ENCODE measurements at regions not wholly inside any gene's neighbourhood (a gene's known extent, or its start where the extent isn't known, plus 50 kb on each side); places are given as distances from the start of the nearest gene placed in this dataset.

DNA sequence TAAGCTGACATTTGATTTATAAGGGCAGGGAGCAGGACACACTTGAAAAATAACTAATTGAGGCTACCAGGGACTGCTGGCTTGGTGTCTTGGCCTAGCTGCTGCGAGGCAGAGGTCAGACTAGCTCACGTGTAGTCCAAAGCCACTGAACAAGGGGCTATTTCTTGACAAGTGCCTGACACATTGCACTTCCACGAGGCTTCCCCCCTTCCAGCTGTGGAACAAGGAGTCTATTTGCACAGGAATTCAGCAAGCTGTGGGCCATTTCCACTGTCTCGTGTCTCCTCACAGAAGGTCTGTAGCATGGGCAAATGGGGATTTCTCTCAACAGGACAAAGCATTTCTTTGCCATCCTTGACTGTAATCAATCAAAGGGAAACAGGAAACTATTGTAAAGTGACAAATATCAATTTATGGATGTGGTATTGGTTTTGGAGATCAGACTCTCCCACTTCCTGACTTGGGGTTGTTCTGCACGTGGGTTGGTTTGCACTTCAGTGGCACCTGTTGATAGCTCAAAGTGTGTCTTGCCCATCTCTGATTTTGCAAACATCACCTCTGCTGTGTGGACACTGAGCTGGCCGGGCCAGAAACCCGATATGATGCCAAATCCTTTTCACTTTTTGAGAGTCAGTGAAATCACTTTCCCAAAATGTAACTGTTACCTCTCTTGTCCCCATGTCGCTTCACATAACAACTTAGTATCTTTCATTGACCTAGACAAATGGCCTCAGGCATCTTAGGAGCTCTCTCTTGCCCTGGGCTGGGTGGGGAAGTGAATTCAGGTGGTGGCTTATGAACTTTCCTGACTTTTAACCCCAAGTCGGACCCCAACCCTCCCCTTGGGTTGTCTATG is 107.4 kb upstream of the MAMLD1 start:
- H4K20me1 ChIP-seq (ENCODE audit: insufficient read depth), result no peaks in the 10 kb centered on the region
- no peak overlapping the region for H3K4me3 ChIP-seq
- no peaks in the 10 kb centered on the region for H3K36me3 ChIP-seq (ENCODE audit: low read depth)
- H3F3A ChIP-seq (ENCODE audit: insufficient read depth), result no peaks in the 10 kb centered on the region
- no peaks in the 10 kb centered on the region for H3K27me3 ChIP-seq (replicated peaks; ENCODE audit: insufficient read depth)
- in situ Hi-C loops (cut with MboI), result no loop called here
- no peak overlapping the region for H3K27ac ChIP-seq
- no peak for DNase-seq
- no peak for TF ChIP-seq EZH2 (IDR thresholded peaks at IDR 0.05; ENCODE audit: insufficient read depth, poor library complexity, severe bottlenecking)
- no peak for TF ChIP-seq EZH2phosphoT487 (IDR thresholded peaks at IDR 0.05; ENCODE audit: insufficient read depth, low read depth)
- H3K4me2 ChIP-seq (ENCODE audit: unreplicated experiment), result no peak overlapping the region
- H3K9me2 ChIP-seq (ENCODE audit: insufficient read depth), result no peaks in the 10 kb centered on the region
- no peaks in the 10 kb centered on the region; the same call in 1 of the 2 replicates for H3K4me1 ChIP-seq (ENCODE audit: insufficient read depth)
- H3K9me3 ChIP-seq (ENCODE audit: low read depth), result no peaks in the 10 kb centered on the region
- no peaks in the 10 kb centered on the region for H3K79me2 ChIP-seq (ENCODE audit: insufficient read depth)
- H3K9ac ChIP-seq, result no peak overlapping the region
- 86 to 93% methylated on average over 8 to 9 of the region's 9 CpGs for WGBS, 2 experiments (ENCODE audit: low coverage in 1 of 2, low lambda C conversion rate in 2 of 2, missing lambda C conversion rate in 2 of 2)
- no peak overlapping the region for H2AFZ ChIP-seq

GRCh38 chrX:150256297-150256650 is 106.8 kb upstream of the MAMLD1 start:
- H3K27ac ChIP-seq, result no peak overlapping the region
- H3K36me3 ChIP-seq (ENCODE audit: low read depth), result no peaks in the 10 kb centered on the region
- no peaks in the 10 kb centered on the region; the same call in 1 of the 2 replicates for H3K4me1 ChIP-seq (ENCODE audit: insufficient read depth)
- no peaks in the 10 kb centered on the region for H3K79me2 ChIP-seq (ENCODE audit: insufficient read depth)
- TF ChIP-seq EZH2phosphoT487 (IDR thresholded peaks at IDR 0.05; ENCODE audit: insufficient read depth, low read depth) (no peak), EZH2 (IDR thresholded peaks at IDR 0.05; ENCODE audit: insufficient read depth, poor library complexity, severe bottlenecking) (no peak)
- in situ Hi-C loops (cut with MboI), result no loop called here
- H3K9me2 ChIP-seq (ENCODE audit: insufficient read depth), result no peaks in the 10 kb centered on the region
- H3F3A ChIP-seq (ENCODE audit: insufficient read depth), result no peaks in the 10 kb centered on the region
- DNase-seq, result no peak
- no peak overlapping the region for H3K4me2 ChIP-seq (ENCODE audit: unreplicated experiment)
- 96 to 100% methylated on average over 2 of the region's 2 CpGs for WGBS, 2 experiments (ENCODE audit: low coverage in 1 of 2, low lambda C conversion rate in 2 of 2, missing lambda C conversion rate in 2 of 2)
- H3K9me3 ChIP-seq (ENCODE audit: low read depth), result no peaks in the 10 kb centered on the region
- no peaks in the 10 kb centered on the region for H4K20me1 ChIP-seq (ENCODE audit: insufficient read depth)
- H2AFZ ChIP-seq, result no peak overlapping the region
- H3K9ac ChIP-seq, result no peak overlapping the region
- no peak overlapping the region for H3K4me3 ChIP-seq
- H3K27me3 ChIP-seq (replicated peaks; ENCODE audit: insufficient read depth), result no peaks in the 10 kb centered on the region

- Histone ChIP-seq H3K27ac (no peak overlapping the region), H2AFZ (no peak overlapping the region), H3K27me3 (replicated peaks; ENCODE audit: insufficient read depth) (no peaks in the 10 kb centered on the region), H3F3A (ENCODE audit: insufficient read depth) (no peaks in the 10 kb centered on the region), H3K9me2 (ENCODE audit: insufficient read depth) (no peaks in the 10 kb centered on the region), H3K4me2 (ENCODE audit: unreplicated experiment) (no peak overlapping the region), H3K4me3 (no peak overlapping the region), H3K4me1 (ENCODE audit: insufficient read depth) (no peaks in the 10 kb centered on the region; the same call in 1 of the 2 replicates), H3K9me3 (ENCODE audit: low read depth) (no peaks in the 10 kb centered on the region), H3K79me2 (ENCODE audit: insufficient read depth) (no peaks in the 10 kb centered on the region), H3K36me3 (ENCODE audit: low read depth) (no peaks in the 10 kb centered on the region), H3K9ac (no peak overlapping the region), H4K20me1 (ENCODE audit: insufficient read depth) (no peaks in the 10 kb centered on the region)
- WGBS, 2 experiments (ENCODE audit: low coverage in 1 of 2, low lambda C conversion rate in 2 of 2, missing lambda C conversion rate in 2 of 2), result 29 to 44% methylated on average over 1 of the region's 1 CpG
- in situ Hi-C loops (cut with MboI), result no loop called here
- TF ChIP-seq EZH2 (IDR thresholded peaks at IDR 0.05; ENCODE audit: insufficient read depth, poor library complexity, severe bottlenecking) (no peak), EZH2phosphoT487 (IDR thresholded peaks at IDR 0.05; ENCODE audit: insufficient read depth, low read depth) (no peak)
- no peak for DNase-seq
Observed at GRCh38 chrX:150257353-150258175, 105.6 kb upstream of the MAMLD1 start.

DNA sequence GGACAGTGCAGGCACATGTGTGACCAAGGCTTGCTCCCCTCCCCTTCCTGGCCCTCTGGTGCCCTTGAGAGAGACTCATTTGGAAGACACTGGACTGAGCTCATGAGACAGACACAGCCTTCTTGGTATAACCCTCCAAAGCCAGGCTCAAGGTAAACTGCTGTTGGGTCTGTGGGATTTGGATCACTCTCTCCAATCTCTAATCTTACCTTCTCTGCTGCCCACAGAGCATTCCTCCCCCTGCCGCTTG is 105.0 kb upstream of the MAMLD1 start:
- H3K9me2 ChIP-seq (ENCODE audit: insufficient read depth), result no peaks in the 10 kb centered on the region
- DNase-seq, result no peak
- H3K27ac ChIP-seq, result no peak overlapping the region
- H3K9me3 ChIP-seq (ENCODE audit: low read depth), result no peaks in the 10 kb centered on the region
- WGBS, 2 experiments (ENCODE audit: low coverage in 1 of 2, low lambda C conversion rate in 2 of 2, missing lambda C conversion rate in 2 of 2), result 100% methylated on average over 1 of the region's 1 CpG
- H4K20me1 ChIP-seq (ENCODE audit: insufficient read depth), result no peaks in the 10 kb centered on the region
- H3K4me1 ChIP-seq (ENCODE audit: insufficient read depth), result no peaks in the 10 kb centered on the region; the same call in 1 of the 2 replicates
- no peak overlapping the region for H3K4me3 ChIP-seq
- H3K36me3 ChIP-seq (ENCODE audit: low read depth), result no peaks in the 10 kb centered on the region
- H3K27me3 ChIP-seq (replicated peaks; ENCODE audit: insufficient read depth), result no peaks in the 10 kb centered on the region
- TF ChIP-seq EZH2 (IDR thresholded peaks at IDR 0.05; ENCODE audit: insufficient read depth, poor library complexity, severe bottlenecking), result no peak
- no peak for TF ChIP-seq EZH2phosphoT487 (IDR thresholded peaks at IDR 0.05; ENCODE audit: insufficient read depth, low read depth)
- no peaks in the 10 kb centered on the region for H3K79me2 ChIP-seq (ENCODE audit: insufficient read depth)
- in situ Hi-C loops (cut with MboI), result no loop called here
- H3F3A ChIP-seq (ENCODE audit: insufficient read depth), result no peaks in the 10 kb centered on the region
- no peak overlapping the region for H2AFZ ChIP-seq
- no peak overlapping the region for H3K9ac ChIP-seq
- no peak overlapping the region for H3K4me2 ChIP-seq (ENCODE audit: unreplicated experiment)
